ENCODE measurements at regions not wholly inside any gene's neighbourhood (a gene's known extent, or its start where the extent isn't known, plus 50 kb on each side); places are given as distances from the start of the nearest gene placed in this dataset.

DNA sequence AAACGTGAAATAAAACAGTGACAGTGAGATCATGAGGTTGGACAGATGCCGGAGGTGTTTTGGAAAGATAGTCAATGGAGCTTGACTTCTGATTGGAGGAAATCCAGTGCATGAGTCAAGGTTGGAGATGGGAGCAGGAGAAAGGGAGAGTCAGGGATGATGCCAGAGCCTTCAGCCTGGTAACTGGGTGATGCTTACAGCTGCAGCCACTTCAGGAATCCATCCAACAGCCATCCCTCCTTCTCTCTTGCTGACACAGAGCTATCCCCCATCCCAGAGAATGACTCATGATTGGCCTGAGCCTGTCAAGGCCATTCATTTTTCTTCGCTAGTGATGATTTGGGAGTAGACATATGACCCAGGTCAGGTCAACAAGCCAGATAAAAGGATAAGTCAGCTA is 112.8 kb downstream of the SAMD5 start:
- no peak for DNase-seq

- no peak for DNase-seq
These were observed 113.5 kb downstream of the SAMD5 start for GRCh38 chr6:147621961-147622360.

DNA sequence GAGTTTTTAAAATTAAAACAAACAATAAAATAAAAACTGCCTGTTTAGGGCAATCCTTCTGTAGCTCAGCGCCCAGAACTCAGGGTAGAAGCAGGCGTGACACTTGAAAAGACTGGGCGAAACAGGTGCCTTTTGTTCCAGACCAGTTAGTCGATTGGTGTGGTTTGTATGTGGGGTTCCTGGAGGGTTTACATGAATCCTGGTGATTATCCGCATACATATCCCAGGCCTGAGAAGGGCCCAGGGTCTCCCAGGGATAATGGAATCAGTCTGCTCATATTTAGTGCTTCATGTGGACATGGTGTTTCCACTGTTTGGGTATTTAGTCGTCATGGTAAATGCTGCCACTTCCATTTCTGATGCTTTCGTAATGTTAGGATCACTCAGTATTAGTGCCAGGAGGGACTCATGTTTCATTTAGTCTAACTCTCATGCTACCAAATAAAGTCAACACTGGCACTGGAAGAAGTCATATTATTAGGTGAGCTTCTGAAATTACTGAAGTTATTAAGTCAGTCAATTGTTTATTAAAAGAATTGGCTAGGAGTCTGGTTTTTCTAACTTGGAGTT is 116.5 kb downstream of the SAMD5 start:
- DNase-seq, result no peak

GRCh38 chr6:147625946-147626345 is 117.5 kb downstream of the SAMD5 start:
- DNase-seq, result no peak

DNA sequence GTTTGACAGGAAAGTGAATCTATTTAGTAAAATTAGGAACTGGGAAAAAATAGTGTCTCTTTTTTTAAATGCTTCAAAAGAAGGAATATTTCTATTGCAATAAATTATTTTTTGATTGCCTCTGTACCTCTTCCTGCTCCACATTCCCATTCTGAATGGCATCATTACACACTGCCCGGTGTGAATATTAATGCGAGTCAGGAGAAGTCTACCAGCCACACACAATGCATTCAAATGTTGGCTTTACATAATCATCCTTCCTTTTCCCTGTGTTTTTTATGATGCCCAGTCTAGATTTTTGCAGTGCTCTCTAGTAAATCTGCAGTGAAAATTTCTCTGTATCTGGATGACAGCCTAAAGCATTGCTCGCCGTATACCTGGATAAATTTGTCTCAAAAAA is 118.9 kb downstream of the SAMD5 start:
- no peak for DNase-seq

- no peak for DNase-seq
These were observed 124.7 kb downstream of the SAMD5 start for GRCh38 chr6:147633191-147633590.

- no peak for DNase-seq
These were observed 129.2 kb downstream of the SAMD5 start for GRCh38 chr6:147637620-147638195.

GRCh38 chr6:147639279-147639678 is 130.8 kb downstream of the SAMD5 start:
- no peak for DNase-seq

- no peak for DNase-seq
These were observed 132.1 kb downstream of the SAMD5 start for GRCh38 chr6:147640606-147641005.

DNA sequence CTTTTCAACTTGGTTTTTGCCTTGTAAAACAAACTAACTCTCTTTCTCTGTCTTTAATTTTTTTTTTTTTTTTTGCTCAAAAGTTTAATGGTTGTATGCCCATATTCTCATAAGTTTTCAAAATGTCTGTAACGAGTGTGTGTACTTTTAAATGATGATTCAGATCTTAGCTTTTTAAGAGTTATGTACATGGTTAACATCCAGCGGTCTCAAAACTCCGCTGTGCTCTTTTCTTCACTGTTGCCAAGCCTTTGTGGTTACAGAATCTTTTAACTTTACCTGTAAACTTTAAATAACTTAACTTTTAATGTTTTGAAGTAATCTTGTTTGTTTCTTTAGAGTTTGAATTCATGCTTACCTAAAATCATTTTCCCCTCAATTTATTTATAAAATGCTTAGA is 133.0 kb downstream of the SAMD5 start:
- DNase-seq, result no peak

GRCh38 chr6:147642458-147642857 is 134.0 kb downstream of the SAMD5 start:
- no peak for DNase-seq

DNA sequence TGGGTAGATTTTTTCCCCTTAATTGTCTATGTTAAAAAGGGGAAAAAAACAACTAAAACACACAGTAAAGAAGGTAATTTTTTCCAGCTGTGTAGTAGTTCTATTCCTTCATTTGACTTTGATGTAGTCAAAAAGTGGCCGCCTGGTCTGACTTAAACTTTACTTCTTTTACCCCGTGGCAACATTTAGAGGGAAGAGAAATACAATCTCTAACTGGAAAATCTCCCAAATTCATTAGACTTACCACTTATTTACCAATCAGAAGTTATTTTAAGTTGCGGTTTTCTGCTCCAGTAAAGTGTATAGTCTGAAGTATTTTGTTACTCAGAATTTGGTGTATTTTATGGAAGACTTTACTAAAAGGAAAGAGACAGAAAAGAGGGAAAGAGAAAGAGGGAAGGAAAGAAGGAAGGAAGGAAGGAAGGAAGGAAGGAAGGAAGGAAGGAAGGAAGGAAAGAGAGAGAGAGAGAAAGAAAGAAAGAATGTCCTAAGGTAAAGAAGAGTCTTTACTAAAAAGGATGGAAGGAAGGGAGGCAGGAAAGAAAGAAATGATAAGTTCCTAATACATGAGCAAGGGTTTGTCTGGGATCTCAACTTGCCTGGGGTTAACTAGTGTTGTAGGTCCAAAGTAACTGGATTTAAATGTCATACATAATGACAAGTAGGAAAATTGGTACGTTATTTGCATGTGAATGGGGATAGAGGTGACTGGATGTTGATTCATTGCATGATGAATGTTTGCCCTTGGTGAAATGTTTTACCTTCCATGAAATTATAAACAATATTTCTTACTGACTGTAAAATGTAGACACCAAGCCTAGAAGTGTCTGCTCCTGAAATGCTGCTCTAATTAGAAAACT is 135.1 kb downstream of the SAMD5 start:
- no peak for DNase-seq

DNA sequence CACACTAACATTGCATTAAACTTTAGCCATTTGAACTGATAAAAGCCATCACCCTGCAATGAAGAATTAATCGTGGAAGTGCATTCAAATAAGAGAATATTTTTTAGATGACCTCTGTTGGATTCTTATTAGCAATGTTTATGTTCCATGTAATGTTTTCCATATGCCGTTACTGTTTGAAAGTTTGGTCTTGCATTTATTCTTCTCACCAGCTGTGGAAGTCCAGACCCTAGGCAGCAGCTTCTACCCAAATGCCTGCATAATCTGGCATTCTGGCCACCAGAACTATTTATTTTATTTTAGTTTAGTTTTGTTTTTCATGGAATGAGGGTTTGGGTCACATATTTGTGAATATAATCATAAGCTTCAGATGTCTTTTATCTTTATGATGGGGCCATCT is 140.4 kb downstream of the SAMD5 start:
- no peak for DNase-seq

- DNase-seq, result no peak
These were observed 143.0 kb downstream of the SAMD5 start for GRCh38 chr6:147651249-147652063.

DNA sequence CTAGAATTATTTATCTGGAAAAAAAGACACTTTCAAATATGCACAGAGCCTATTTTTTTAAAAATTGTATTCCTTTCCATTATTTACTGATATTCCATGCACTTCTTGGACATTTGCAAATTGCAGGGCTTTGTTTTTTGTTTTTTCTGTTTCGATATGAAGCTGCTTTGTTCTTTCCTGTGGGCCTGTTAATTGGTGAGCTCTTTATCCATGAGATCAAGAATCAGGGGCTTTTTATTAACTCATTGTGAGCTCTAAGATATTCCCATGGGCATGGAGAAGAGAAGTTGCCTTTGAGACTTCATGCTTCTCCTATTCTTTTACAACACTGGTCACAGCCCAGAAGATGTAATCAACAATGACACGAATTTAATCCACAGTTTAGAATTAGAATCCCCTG is 145.1 kb downstream of the SAMD5 start:
- no peak for DNase-seq

DNA sequence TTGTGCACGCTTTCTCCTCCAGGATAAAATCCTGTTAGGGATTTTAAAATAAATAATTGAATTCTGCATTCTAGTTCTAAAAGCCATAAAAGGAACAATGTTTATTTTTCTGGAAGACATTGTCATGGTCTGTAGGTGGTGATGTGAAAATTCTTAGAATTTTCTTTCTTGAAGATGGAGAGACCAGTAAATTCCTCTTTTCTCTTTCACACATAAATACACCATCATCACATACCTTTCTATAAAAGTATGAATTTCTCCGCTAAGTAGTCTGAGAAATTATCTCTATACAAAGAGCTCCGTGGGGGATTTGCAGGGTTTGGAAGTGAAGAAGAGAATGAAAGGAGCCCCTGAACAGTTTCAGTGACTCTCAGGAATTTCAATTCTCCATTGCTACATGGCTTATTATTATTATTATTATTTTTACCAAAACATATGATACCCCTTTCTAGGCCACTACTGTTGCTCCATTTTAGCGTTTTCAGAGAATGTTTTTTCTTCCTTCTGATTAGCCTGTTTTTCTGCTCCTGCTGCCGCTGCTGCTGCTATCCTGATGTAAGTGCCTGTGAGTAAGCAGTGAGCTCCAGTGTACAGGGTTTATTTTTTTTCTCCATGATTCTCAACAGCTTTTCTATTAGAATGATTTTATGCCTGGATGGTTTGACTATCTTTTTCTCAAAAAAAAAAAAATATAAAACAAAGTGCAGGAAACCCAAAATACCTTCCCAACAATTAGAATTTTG is 145.8 kb downstream of the SAMD5 start:
- DNase-seq, result no peak

- DNase-seq, result no peak
These were observed 152.1 kb downstream of the SAMD5 start for GRCh38 chr6:147660334-147661311.

GRCh38 chr6:147662646-147663045 is 154.2 kb downstream of the SAMD5 start:
- no peak for DNase-seq

DNA sequence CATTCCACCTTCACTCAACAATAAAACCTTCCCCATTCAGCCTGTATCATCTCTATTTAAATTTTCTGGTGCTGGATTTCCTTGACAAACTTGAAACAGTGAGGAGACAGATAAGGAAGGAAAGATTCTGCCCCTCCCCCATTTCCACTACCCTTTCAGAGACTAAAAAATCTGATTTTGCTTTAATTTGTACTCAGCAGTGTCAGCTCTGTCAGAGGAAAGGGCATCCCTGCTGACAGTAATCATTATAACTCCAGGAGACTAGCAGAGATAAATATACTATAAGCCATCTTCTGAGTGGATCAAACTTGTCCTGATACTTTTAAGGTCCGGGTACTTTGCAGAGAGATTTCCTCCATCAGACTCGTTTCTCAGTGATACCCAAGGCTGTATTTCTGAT is 155.6 kb downstream of the SAMD5 start:
- no peak for DNase-seq

- no peak for DNase-seq
These were observed 157.8 kb downstream of the SAMD5 start for GRCh38 chr6:147666255-147666654.

DNA sequence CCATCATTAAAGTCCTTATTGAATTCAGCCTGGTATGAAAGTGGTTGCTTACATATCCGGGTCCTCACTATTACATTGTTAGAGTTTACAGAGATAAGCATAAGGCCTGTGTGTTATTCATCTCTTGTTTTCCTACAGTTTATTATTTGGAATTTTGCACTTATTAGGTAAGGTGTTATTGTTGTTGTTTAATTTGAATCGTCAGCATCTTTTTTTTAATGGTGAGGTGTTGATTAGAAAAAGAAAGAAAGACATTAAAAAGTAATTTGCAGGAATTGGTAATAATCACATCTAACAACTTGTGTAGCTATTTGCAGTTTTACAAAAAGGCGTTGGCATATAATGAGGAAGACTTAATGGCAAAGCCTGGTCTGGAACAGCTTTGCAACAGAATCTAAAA is 158.6 kb downstream of the SAMD5 start:
- DNase-seq, result no peak

DNA sequence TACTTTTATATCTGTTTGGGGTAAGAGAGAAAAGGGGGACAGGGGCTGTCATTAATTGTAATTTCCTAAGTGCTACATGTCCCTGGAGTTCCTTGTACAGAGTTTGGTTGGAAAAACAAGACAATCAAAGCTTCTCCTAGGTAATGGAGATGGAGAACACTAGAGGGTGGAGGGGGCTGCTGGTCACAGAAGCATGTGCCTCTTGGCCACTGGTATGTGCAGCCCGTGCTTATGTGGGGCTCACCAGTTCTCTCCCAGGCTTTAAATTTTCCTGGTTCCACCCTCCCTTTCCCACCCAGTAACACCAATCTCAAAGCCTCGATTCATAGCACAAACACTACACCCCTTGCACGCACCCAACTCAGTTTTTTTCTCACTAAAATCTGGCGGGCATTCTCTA is 165.6 kb downstream of the SAMD5 start:
- no peak for DNase-seq

Measured in SIG-M5 (cell line).